CD14-positive monocyte (primary cell): ENCODE measurements at regions not wholly inside any gene's neighbourhood (a gene's known extent, or its start where the extent isn't known, plus 50 kb on each side); places are given as distances from the start of the nearest gene placed in this dataset.

Experiments used
- DNase-seq, 3 donors: peaks; one replicate each; pipeline ENCODE4 v3.0.0-alpha.2; 2011 to 2022
- H2AFZ ChIP-seq: 2 replicates; pipeline ENCODE4 v1.6.0; 2012; ENCODE audit warnings: mild to moderate bottlenecking, low read depth, low read length, inconsistent platforms; ENCODE audit not compliant: insufficient read depth, poor library complexity, severe bottlenecking
- H3K27ac ChIP-seq, 2 donors: 1 replicate in 1 of 2; 2 replicates in 1 of 2; pipeline ENCODE4 v1.5.1; 2012 to 2013; ENCODE audit warnings: low read length in 2 of 2, control low read depth in 1 of 2, inconsistent platforms in 1 of 2, low read depth in 1 of 2, mild to moderate bottlenecking in 1 of 2
- H3K27me3 ChIP-seq, 2 donors: one replicate each; pipeline versions ENCODE4 v1.6.0 to v1.6.1; 2011 to 2013; ENCODE audit warnings: low read length in 2 of 2; ENCODE audit not compliant: control insufficient read depth in 2 of 2, insufficient read depth in 2 of 2
- H3K36me3 ChIP-seq, 2 donors: replicated peaks in 1 of 2; 1 replicate in 1 of 2; 2 replicates in 1 of 2; pipeline versions ENCODE4 v1.5.1 to v1.6.1; 2012 to 2013; ENCODE audit warnings: low read length in 2 of 2, control low read depth in 1 of 2, inconsistent platforms in 1 of 2, mild to moderate bottlenecking in 1 of 2; ENCODE audit not compliant: insufficient read depth in 2 of 2, control insufficient read depth in 1 of 2
- H3K4me1 ChIP-seq, 2 donors: 1 replicate in 1 of 2; 2 replicates in 1 of 2; pipeline versions ENCODE4 v1.5.1 to v1.6.1; 2012 to 2013; ENCODE audit warnings: low read length in 2 of 2, control low read depth in 1 of 2, inconsistent platforms in 1 of 2, mild to moderate bottlenecking in 1 of 2, moderate library complexity in 1 of 2; ENCODE audit not compliant: insufficient read depth in 2 of 2, control insufficient read depth in 1 of 2
- H3K4me2 ChIP-seq: replicated peaks from 2 replicates; pipeline ENCODE3; 2012; ENCODE audit warnings: low read length, moderate library complexity, mild to moderate bottlenecking; ENCODE audit not compliant: poor library complexity, severe bottlenecking; ENCODE audit errors: extremely low read depth
- H3K4me3 ChIP-seq, 3 experiments: fragments of 200-600 bp in 1 of 3; sonication (generic) in 1 of 3; replicated peaks in 1 of 3; 1 replicate in 2 of 3; 2 replicates in 1 of 3; pipeline ENCODE4 v1.5.1; 2011 to 2013; ENCODE audit warnings: low read length in 3 of 3, mild to moderate bottlenecking in 3 of 3, control low read depth in 2 of 3, low read depth in 2 of 3, inconsistent platforms in 1 of 3, moderate library complexity in 1 of 3
- H3K79me2 ChIP-seq: 2 replicates; pipeline ENCODE4 v1.6.0; 2012; ENCODE audit warnings: mild to moderate bottlenecking, control low read depth, inconsistent platforms, low read length, moderate library complexity; ENCODE audit not compliant: insufficient read depth
- H3K9ac ChIP-seq: 2 replicates; pipeline ENCODE4 v1.6.0; 2017; ENCODE audit warnings: low read length, mild to moderate bottlenecking; ENCODE audit not compliant: insufficient read depth, poor library complexity, severe bottlenecking
- H3K9me3 ChIP-seq, 2 donors: replicated peaks in 1 of 2; 1 replicate in 1 of 2; 2 replicates in 1 of 2; pipeline versions ENCODE4 v1.5.1 to v1.6.1; 2012 to 2013; ENCODE audit warnings: low read length in 2 of 2, control low read depth in 1 of 2; ENCODE audit not compliant: control insufficient read depth in 1 of 2, insufficient read depth in 1 of 2
- H4K20me1 ChIP-seq: 2 replicates; pipeline ENCODE4 v1.6.0; 2012; ENCODE audit warnings: mild to moderate bottlenecking, low read length, control low read depth, moderate library complexity; ENCODE audit not compliant: insufficient read depth
- H3K27ac Mint-ChIP-seq, 7 donors: one replicate each; pipeline ENCODE4 v1.8.0; 2020; ENCODE audit warnings: mild to moderate bottlenecking in 7 of 7, mixed read lengths in 7 of 7, moderate library complexity in 6 of 7, inconsistent platforms in 2 of 7
- H3K27me3 Mint-ChIP-seq, 3 donors: one replicate each; pipeline ENCODE4 v1.8.0; 2021 to 2022; ENCODE audit warnings: low read depth in 3 of 3, mild to moderate bottlenecking in 3 of 3, mixed read lengths in 3 of 3, moderate library complexity in 3 of 3, inconsistent platforms in 1 of 3
- H3K36me3 Mint-ChIP-seq, 2 donors: one replicate each; pipeline ENCODE4 v1.8.0; 2020; ENCODE audit warnings: mixed read lengths in 2 of 2, inconsistent platforms in 1 of 2, mild to moderate bottlenecking in 1 of 2
- H3K4me1 Mint-ChIP-seq: one replicate; pipeline ENCODE4 v1.8.0; 2020; ENCODE audit warnings: mild to moderate bottlenecking, mixed read lengths
- H3K4me3 Mint-ChIP-seq, 2 donors: one replicate each; pipeline ENCODE4 v1.8.0; 2020; ENCODE audit warnings: mild to moderate bottlenecking in 2 of 2, mixed read lengths in 2 of 2, moderate library complexity in 1 of 2
- H3K9me3 Mint-ChIP-seq, 7 donors: one replicate each; pipeline ENCODE4 v1.8.0; 2020 to 2022; ENCODE audit warnings: mixed read lengths in 7 of 7, mild to moderate bottlenecking in 6 of 7, moderate library complexity in 6 of 7, inconsistent platforms in 2 of 7
- WGBS: methylation state at CpG from one replicate; pipeline ENCODE4 v1.1.5; 2013; ENCODE audit warnings: missing lambda C conversion rate; ENCODE audit not compliant: insufficient coverage; 5-methylcytosine and 5-hydroxymethylcytosine counted together
- intact Hi-C, 2 donors: fragments of 100-400 bp; cut with micrococcal nuclease; formaldehyde crosslinking; loops; one replicate each; pipeline versions ENCODE4 v1.15.0 to v1.15.1; 2023
- TF ChIP-seq, protein P1 (sequence below): fragments of 200-600 bp; IDR thresholded peaks from one replicate; pipeline ENCODE4 v1.8.0; 2022; ENCODE audit warnings: antibody characterized with exemption, mild to moderate bottlenecking

GRCh38 chr16:89041571-89042481 is 51.8 kb upstream of the ACSF3 start:
- 96% methylated on average over 38 of the region's 42 CpGs for WGBS
- intact Hi-C loops = no loop called here
- Mint-ChIP-seq H3K27me3 (peaks cover 10 to 21% (median 19%) of the 10 kb centered on the region in 3 donors), H3K9me3 (peaks cover 0 to 3% (median 0%) of the 10 kb centered on the region in 7 donors), H3K4me1 (no peaks in the 10 kb centered on the region), H3K4me3 (no peak overlapping the region), H3K36me3 (no peaks in the 10 kb centered on the region), H3K27ac (no peak overlapping the region)
- no peaks in the 10 kb centered on the region for H4K20me1 ChIP-seq
- H3K4me2 ChIP-seq = no peak overlapping the region
- DNase-seq = no peak
- no peak overlapping the region for H3K9ac ChIP-seq
- no peak overlapping the region for H2AFZ ChIP-seq
- peaks cover 0 to 4% of the 10 kb centered on the region in 2 donors for H3K27me3 ChIP-seq
- H3K27ac ChIP-seq = no peak overlapping the region
- no peaks in the 10 kb centered on the region for H3K36me3 ChIP-seq
- no peak overlapping the region for H3K4me3 ChIP-seq
- H3K79me2 ChIP-seq = no peaks in the 10 kb centered on the region
- H3K9me3 ChIP-seq = no peaks in the 10 kb centered on the region
- TF ChIP-seq, protein P1, sequence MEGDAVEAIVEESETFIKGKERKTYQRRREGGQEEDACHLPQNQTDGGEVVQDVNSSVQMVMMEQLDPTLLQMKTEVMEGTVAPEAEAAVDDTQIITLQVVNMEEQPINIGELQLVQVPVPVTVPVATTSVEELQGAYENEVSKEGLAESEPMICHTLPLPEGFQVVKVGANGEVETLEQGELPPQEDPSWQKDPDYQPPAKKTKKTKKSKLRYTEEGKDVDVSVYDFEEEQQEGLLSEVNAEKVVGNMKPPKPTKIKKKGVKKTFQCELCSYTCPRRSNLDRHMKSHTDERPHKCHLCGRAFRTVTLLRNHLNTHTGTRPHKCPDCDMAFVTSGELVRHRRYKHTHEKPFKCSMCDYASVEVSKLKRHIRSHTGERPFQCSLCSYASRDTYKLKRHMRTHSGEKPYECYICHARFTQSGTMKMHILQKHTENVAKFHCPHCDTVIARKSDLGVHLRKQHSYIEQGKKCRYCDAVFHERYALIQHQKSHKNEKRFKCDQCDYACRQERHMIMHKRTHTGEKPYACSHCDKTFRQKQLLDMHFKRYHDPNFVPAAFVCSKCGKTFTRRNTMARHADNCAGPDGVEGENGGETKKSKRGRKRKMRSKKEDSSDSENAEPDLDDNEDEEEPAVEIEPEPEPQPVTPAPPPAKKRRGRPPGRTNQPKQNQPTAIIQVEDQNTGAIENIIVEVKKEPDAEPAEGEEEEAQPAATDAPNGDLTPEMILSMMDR = no peak
- no peaks in the 10 kb centered on the region for H3K4me1 ChIP-seq

- peaks cover 0 to under 1% of the 10 kb centered on the region in 2 donors for H3K27me3 ChIP-seq
- Mint-ChIP-seq H3K9me3 (peaks cover 0 to 3% (median 0%) of the 10 kb centered on the region in 7 donors), H3K27me3 (peaks cover 9 to 23% (median 11%) of the 10 kb centered on the region in 3 donors), H3K4me3 (no peak overlapping the region), H3K27ac (no peak overlapping the region), H3K4me1 (no peaks in the 10 kb centered on the region), H3K36me3 (no peaks in the 10 kb centered on the region)
- DNase-seq = no peak
- no peak overlapping the region for H3K27ac ChIP-seq
- H3K4me2 ChIP-seq = no peak overlapping the region
- H3K79me2 ChIP-seq = no peaks in the 10 kb centered on the region
- intact Hi-C loops = no loop called here
- no peak overlapping the region for H3K4me3 ChIP-seq
- H3K36me3 ChIP-seq = no peaks in the 10 kb centered on the region
- H4K20me1 ChIP-seq = no peaks in the 10 kb centered on the region
- H3K4me1 ChIP-seq = no peaks in the 10 kb centered on the region
- 95% methylated on average over 28 of the region's 32 CpGs for WGBS
- H2AFZ ChIP-seq = no peak overlapping the region
- H3K9me3 ChIP-seq = no peaks in the 10 kb centered on the region
- no peak overlapping the region for H3K9ac ChIP-seq
- TF ChIP-seq, protein P1 = no peak
These were observed 50.7 kb upstream of the ACSF3 start for GRCh38 chr16:89042711-89043551.
